GM12878 (cell line): ENCODE measurements at regions not wholly inside any gene's neighbourhood (a gene's known extent, or its start where the extent isn't known, plus 50 kb on each side); places are given as distances from the start of the nearest gene placed in this dataset.

Experiments used
- ATAC-seq: fragments of 200-7000 bp; cut with Tn5 transposase; 3 replicates; pipeline ENCODE4 v1.9.1; 2020; ENCODE audit warnings: mild to moderate bottlenecking, moderate library complexity
- BruUV-seq: library from RNA; stranded (reverse); fragments of 400-500 nt; replicated peaks from 2 replicates; lab custom pipeline; 2021; lab: Mats Ljungman, UMichigan
- CTCF ChIA-PET: fragments of 300-600 bp; sonication (Branson Sonifier 250); formaldehyde crosslinking; extraction: SDS; loops from one replicate; lab custom pipeline; 2021; ENCODE audit warnings: inconsistent platforms; lab: Yijun Ruan, JAX
- POLR2A ChIA-PET: fragments of 350-600 bp; formaldehyde crosslinking; extraction: SDS; loops from one replicate; lab custom pipeline; 2021; ENCODE audit warnings: inconsistent platforms; lab: Charles Lee
- RAD21 ChIA-PET: fragments of 300-600 bp; sonication (Branson Sonifier 250); formaldehyde crosslinking; loops from one replicate; lab custom pipeline; 2023; ENCODE audit warnings: antibody characterized with exemption; ENCODE audit not compliant: unreplicated experiment; lab: Charles Lee
- SMC1A ChIA-PET: fragments of 300-600 bp; sonication (Branson Sonifier 250); formaldehyde crosslinking; loops from one replicate; lab custom pipeline; 2023; ENCODE audit not compliant: unreplicated experiment, uncharacterized antibody; lab: Charles Lee
- DNase-seq: peaks from one replicate; pipeline ENCODE4 v3.0.0-alpha.2; 2011; ENCODE audit warnings: low read depth, low spot score
- FAIRE-seq: peaks from 3 replicates; lab custom pipeline; 2011; peaks lifted over from hg19 to GRCh38; lab: Jason Lieb, UNC
- H2AFZ ChIP-seq: 2 replicates; pipeline ENCODE4 v1.6.0; 2011; ENCODE audit warnings: low read depth, low read length, control low read depth; ENCODE audit not compliant: control insufficient read depth
- H3K27ac ChIP-seq: 2 replicates; pipeline ENCODE4 v1.5.1; 2011; ENCODE audit warnings: control low read depth; ENCODE audit not compliant: control insufficient read depth, insufficient read depth
- H3K27me3 ChIP-seq, 2 experiments: replicated peaks in 1 of 2; 2 replicates each; pipeline versions ENCODE4 v1.6.0 to v1.6.1; 2011; ENCODE audit warnings: low read length in 1 of 2; ENCODE audit not compliant: control insufficient read depth in 2 of 2, insufficient read depth in 2 of 2
- H3K36me3 ChIP-seq, 2 experiments: 2 replicates each; pipeline ENCODE4 v1.5.1; 2011; ENCODE audit warnings: low read length in 1 of 2; ENCODE audit not compliant: control insufficient read depth in 2 of 2, insufficient read depth in 2 of 2
- H3K4me1 ChIP-seq: 2 replicates; pipeline ENCODE4 v1.6.1; 2011; ENCODE audit warnings: mild to moderate bottlenecking, low read length, moderate library complexity, mixed read lengths; ENCODE audit not compliant: control insufficient read depth, insufficient read depth
- H3K4me2 ChIP-seq: 2 replicates; pipeline ENCODE4 v1.6.0; 2011; ENCODE audit warnings: control low read depth; ENCODE audit not compliant: control insufficient read depth, insufficient read depth
- H3K4me3 ChIP-seq: fragments of 200-600 bp; sonication (generic); 2 replicates; pipeline ENCODE4 v1.5.1; 2016
- H3K79me2 ChIP-seq: 2 replicates; pipeline ENCODE4 v1.6.0; 2011; ENCODE audit warnings: low read length; ENCODE audit not compliant: control insufficient read depth, insufficient read depth
- H3K9ac ChIP-seq: 2 replicates; pipeline ENCODE4 v1.8.0; 2011; ENCODE audit warnings: low read length, control low read depth, mixed read lengths; ENCODE audit not compliant: control insufficient read depth, insufficient read depth
- H3K9me3 ChIP-seq: replicated peaks from 3 replicates; pipeline ENCODE4 v1.5.1; 2011; ENCODE audit warnings: mild to moderate bottlenecking, low read length; ENCODE audit not compliant: control insufficient read depth, insufficient read depth
- H4K20me1 ChIP-seq: 2 replicates; pipeline ENCODE4 v1.6.0; 2011; ENCODE audit not compliant: control insufficient read depth, insufficient read depth
- MTA2 ChIP-seq: fragments of 450-650 bp; IDR thresholded peaks from 2 replicates; pipeline ENCODE4 v1.6.1; 2016; ENCODE audit warnings: low read depth, mild to moderate bottlenecking, moderate library complexity
- RCOR1 ChIP-seq: conservative IDR thresholded peaks from 2 replicates; pipeline ENCODE4 v1.6.1; 2012; ENCODE audit warnings: low read depth, low read length, improper control_type of control experiment
- WGBS: methylation state at CpG from one replicate; pipeline ENCODE4 v1.1.6; 2016; ENCODE audit warnings: low lambda C conversion rate; ENCODE audit not compliant: insufficient replicate concordance, insufficient coverage; ENCODE audit errors: missing lambda C conversion rate; 5-methylcytosine and 5-hydroxymethylcytosine counted together
- in situ Hi-C: fragments of 300-500 bp; cut with MboI; formaldehyde crosslinking; loops from 9 replicates; pipeline ENCODE4 v1.14.3; 2018; ENCODE audit warnings: mixed read lengths
- intact Hi-C: fragments of 100-400 bp; cut with micrococcal nuclease; formaldehyde crosslinking; loops from one replicate; pipeline ENCODE4 v1.14.2; 2022; ENCODE audit not compliant: unreplicated experiment

- Histone ChIP-seq H3K4me3 (no peak overlapping the region), H4K20me1 (no peaks in the 10 kb centered on the region), H2AFZ (no peak overlapping the region), H3K4me1 (no peaks in the 10 kb centered on the region), H3K9ac (no peak overlapping the region), H3K27ac (no peak overlapping the region), H3K9me3 (peaks cover 1% of the 10 kb centered on the region; the same call in 1 of the 3 replicates)
- CTCF ChIA-PET, result no interaction called here
- no TSS peak for BruUV-seq
- POLR2A ChIA-PET, result no interaction called here
- FAIRE-seq (no peak), DNase-seq (no peak)
- SMC1A ChIA-PET, result interaction anchor here (1.0 kb wide), 1 partner anchor 19 kb away, joined by 3 read pairs; no protein-coding TSS in a partner anchor
- in situ Hi-C loops, result no loop called here
- TF ChIP-seq RCOR1, result no peak
- TF ChIP-seq, all 136 proteins: peak for 0
- RAD21 ChIA-PET, result no interaction called here
- 0 out of 4 replicates have a peak, but pooled peaks cover 0 to 4% of the 10 kb centered on the region in 2 experiments for H3K27me3 ChIP-seq
- 59% methylated on average over 8 of the region's 8 CpGs for WGBS
- H3K4me2 ChIP-seq, result no peak overlapping the region
- intact Hi-C loops, result no loop called here
- H3K36me3 ChIP-seq, result no peaks in the 10 kb centered on the region
- ATAC-seq, result no peak
- no peaks in the 10 kb centered on the region for H3K79me2 ChIP-seq
Measured at GRCh38 chr17:72354071-72354470, 233.3 kb downstream of the SOX9 start.

- ChIA-PET CTCF (interaction anchor here (1.1 kb wide), 1 partner anchor 16 kb away, joined by 3 read pairs; no protein-coding TSS in a partner anchor), SMC1A (interaction anchor here (0.5 to 1.3 kb wide), 5 partner anchors 10 to 181 kb away, joined by 3 to 6 read pairs (median 3); no protein-coding TSS in a partner anchor), RAD21 (no interaction called here), POLR2A (no interaction called here)
- H3K4me1 ChIP-seq, result no peaks in the 10 kb centered on the region
- no peak overlapping the region for H3K9ac ChIP-seq
- no peaks in the 10 kb centered on the region for H3K79me2 ChIP-seq
- no peak overlapping the region for H3K27ac ChIP-seq
- H3K9me3 ChIP-seq, result peaks cover 1% of the 10 kb centered on the region; the same call in 1 of the 3 replicates
- no peaks in the 10 kb centered on the region for H4K20me1 ChIP-seq
- no peak overlapping the region for H3K4me2 ChIP-seq
- no peak for FAIRE-seq
- 0 out of 4 replicates have a peak, but pooled peaks cover 0 to 4% of the 10 kb centered on the region in 2 experiments for H3K27me3 ChIP-seq
- in situ Hi-C loops (no loop called here), intact Hi-C loops (no loop called here)
- no peak for TF ChIP-seq MTA2
- H3K4me3 ChIP-seq, result no peak overlapping the region
- no peaks in the 10 kb centered on the region for H3K36me3 ChIP-seq
- BruUV-seq, result no TSS peak
- ATAC-seq, result no peak
- no peak overlapping the region for H2AFZ ChIP-seq
- DNase-seq, result no peak
- WGBS, result 70% methylated on average over 3 of the region's 3 CpGs
Measured at GRCh38 chr17:72357764-72358365, 237.0 kb downstream of the SOX9 start.
